Adrenal gland (tissue), 5 donors: ENCODE measurements at regions not wholly inside any gene's neighbourhood (a gene's known extent, or its start where the extent isn't known, plus 50 kb on each side); places are given as distances from the start of the nearest gene placed in this dataset.
"Not testable (repeated sequence)": the region's sequence is repeated elsewhere in the genome, so short reads cannot be mapped to it uniquely, and the experiment has no call there.

Source experiments
- POLR2A ChIP-seq, 2 donors: fragments of 450-650 bp; IDR thresholded peaks; one replicate each; pipeline ENCODE4 v1.6.1; 2017; ENCODE audit warnings: antibody characterized with exemption in 2 of 2, mild to moderate bottlenecking in 2 of 2, moderate library complexity in 1 of 2
- TF ChIP-seq, protein P1 (sequence below), 6 experiments: fragments of 450-650 bp in 4 of 6; fragments of 200-600 bp in 2 of 6; sonication (generic) in 1 of 6; IDR thresholded peaks; 1 replicate in 5 of 6; 2 replicates in 1 of 6; pipeline versions ENCODE4 v1.5.1 to v1.8.0; 2016 to 2021; ENCODE audit warnings: antibody characterized with exemption in 6 of 6, mild to moderate bottlenecking in 2 of 6, moderate library complexity in 1 of 6
- donor health status: DM: no; HTN: no; CAD: no.

DNA sequence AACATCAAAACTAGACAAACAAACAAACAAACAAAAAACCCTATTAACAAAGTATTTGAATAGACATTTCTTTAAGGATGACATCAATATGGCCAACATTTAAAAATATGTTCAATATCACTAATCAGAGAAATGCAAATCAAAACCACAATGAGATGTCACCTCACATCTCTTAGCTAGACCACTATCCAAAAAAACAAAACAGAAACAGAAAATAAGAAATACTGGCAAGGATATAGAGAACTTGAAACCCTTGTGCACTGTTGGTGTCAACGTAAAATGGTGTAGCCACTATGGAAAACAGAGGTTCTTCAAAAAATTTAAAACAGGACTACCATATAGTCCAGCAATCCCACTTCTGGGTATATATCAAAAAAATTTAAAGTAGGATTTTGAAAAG, 308.2 kb downstream of the SPATA31A1 start:
- TF ChIP-seq POLR2A (IDR thresholded peaks at IDR 0.05), result not testable (repeated sequence)
- TF ChIP-seq, protein P1, sequence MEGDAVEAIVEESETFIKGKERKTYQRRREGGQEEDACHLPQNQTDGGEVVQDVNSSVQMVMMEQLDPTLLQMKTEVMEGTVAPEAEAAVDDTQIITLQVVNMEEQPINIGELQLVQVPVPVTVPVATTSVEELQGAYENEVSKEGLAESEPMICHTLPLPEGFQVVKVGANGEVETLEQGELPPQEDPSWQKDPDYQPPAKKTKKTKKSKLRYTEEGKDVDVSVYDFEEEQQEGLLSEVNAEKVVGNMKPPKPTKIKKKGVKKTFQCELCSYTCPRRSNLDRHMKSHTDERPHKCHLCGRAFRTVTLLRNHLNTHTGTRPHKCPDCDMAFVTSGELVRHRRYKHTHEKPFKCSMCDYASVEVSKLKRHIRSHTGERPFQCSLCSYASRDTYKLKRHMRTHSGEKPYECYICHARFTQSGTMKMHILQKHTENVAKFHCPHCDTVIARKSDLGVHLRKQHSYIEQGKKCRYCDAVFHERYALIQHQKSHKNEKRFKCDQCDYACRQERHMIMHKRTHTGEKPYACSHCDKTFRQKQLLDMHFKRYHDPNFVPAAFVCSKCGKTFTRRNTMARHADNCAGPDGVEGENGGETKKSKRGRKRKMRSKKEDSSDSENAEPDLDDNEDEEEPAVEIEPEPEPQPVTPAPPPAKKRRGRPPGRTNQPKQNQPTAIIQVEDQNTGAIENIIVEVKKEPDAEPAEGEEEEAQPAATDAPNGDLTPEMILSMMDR (IDR thresholded peaks at IDR 0.05), result not testable (repeated sequence)
